ENCODE measurements at regions not wholly inside any gene's neighbourhood (a gene's known extent, or its start where the extent isn't known, plus 50 kb on each side); places are given as distances from the start of the nearest gene placed in this dataset.

- CTCF ChIA-PET = interaction anchor here (0.7 kb wide), 1 partner anchor 46 kb away, joined by 3 read pairs; no protein-coding TSS in a partner anchor
- H3K4me2 ChIP-seq = no peak overlapping the region
- H4K20me1 ChIP-seq (ENCODE audit: insufficient read depth) = no peaks in the 10 kb centered on the region
- no peak overlapping the region for H3K4me3 ChIP-seq (ENCODE audit: low read depth in 2 of 2, low read length in 1 of 2)
- 75% methylated on average over 4 of the region's 4 CpGs for WGBS (ENCODE audit: low lambda C conversion rate)
- H2AFZ ChIP-seq (ENCODE audit: low read depth) = no peak overlapping the region
- TF ChIP-seq CHD2 (IDR thresholded peaks at IDR 0.05; ENCODE audit: low read length, partially characterized antibody) (no peak), REST (IDR thresholded peaks at IDR 0.05; ENCODE audit: low read depth, low read length) (no peak), TCF12 (IDR thresholded peaks at IDR 0.05) (no peak), YY1 (IDR thresholded peaks at IDR 0.05; ENCODE audit: low read depth) (no peak), ELF1 (IDR thresholded peaks at IDR 0.05) (no peak), NRF1 (IDR thresholded peaks at IDR 0.05; ENCODE audit: low read depth, low read length) (no peak), FOXJ3 (CRISPR knock-in tag; IDR thresholded peaks at IDR 0.05) (no peak), RCOR1 (IDR thresholded peaks at IDR 0.05; ENCODE audit: low read length) (no peak), TEAD4 (IDR thresholded peaks at IDR 0.05; ENCODE audit: borderline replicate concordance, insufficient read depth) (no peak), JUND (IDR thresholded peaks at IDR 0.05) (no peak), FOSL2 (IDR thresholded peaks at IDR 0.05; ENCODE audit: borderline replicate concordance, low read depth) (no peak), RFX5 (IDR thresholded peaks at IDR 0.05; ENCODE audit: low read length) (no peak), GATA2 (CRISPR knock-in tag; IDR thresholded peaks at IDR 0.05) (no peak), MAX (IDR thresholded peaks at IDR 0.05; ENCODE audit: low read depth) (no peak), USF1 (IDR thresholded peaks at IDR 0.05; ENCODE audit: borderline replicate concordance, low read depth) (no peak), TAF1 (IDR thresholded peaks at IDR 0.05; ENCODE audit: borderline replicate concordance, low read depth, low read length) (no peak), NFIC (IDR thresholded peaks at IDR 0.05; ENCODE audit: borderline replicate concordance) (no peak), IRF3 (IDR thresholded peaks at IDR 0.05; ENCODE audit: low read depth, low read length) (no peak), PBX3 (IDR thresholded peaks at IDR 0.05) (no peak), GABPA (IDR thresholded peaks at IDR 0.05; ENCODE audit: low read depth) (no peak)
- H3K9me2 ChIP-seq = no peaks in the 10 kb centered on the region
- POLR2A ChIA-PET = no interaction called here
- no peaks in the 10 kb centered on the region for H3K27me3 ChIP-seq (ENCODE audit: insufficient read depth)
- H3K9me3 ChIP-seq = no peaks in the 10 kb centered on the region
- H3K36me3 ChIP-seq (replicated peaks in 1 of 2; ENCODE audit: control insufficient read depth in 1 of 2, insufficient read depth in 2 of 2, low read length in 1 of 2) = no peaks in the 10 kb centered on the region
- no peak overlapping the region for H3K27ac ChIP-seq (ENCODE audit: low read depth in 2 of 2, low read length in 1 of 2)
- no peak overlapping the region for H3K9ac ChIP-seq
- H3K4me1 ChIP-seq (ENCODE audit: control insufficient read depth in 1 of 2, insufficient read depth in 2 of 2, low read depth in 1 of 2, low read length in 1 of 2) = peaks cover 2 to 14% of the 10 kb centered on the region in 2 experiments; a peak in 2 of 4 replicates
- H3F3A ChIP-seq (replicated peaks; ENCODE audit: insufficient read depth) = peaks cover under 1% of the 10 kb centered on the region
- no peaks in the 10 kb centered on the region for H3K79me2 ChIP-seq (ENCODE audit: insufficient read depth)
- no peak for DNase-seq
Observed at GRCh38 chr5:105898183-105898582, 1772.6 kb downstream of the EFNA5 start.
